ENCODE measurements at regions not wholly inside any gene's neighbourhood (a gene's known extent, or its start where the extent isn't known, plus 50 kb on each side); places are given as distances from the start of the nearest gene placed in this dataset.
"Not testable (repeated sequence)": the region's sequence is repeated elsewhere in the genome, so short reads cannot be mapped to it uniquely, and the experiment has no call there.

- DNase-seq (ENCODE audit: low read depth): no peak
Measured at GRCh38 chr2:10223932-10224720, 78.6 kb upstream of the HPCAL1 start.

- DNase-seq (ENCODE audit: low read depth): no peak
Measured at GRCh38 chr2:10224734-10225133, 78.0 kb upstream of the HPCAL1 start.

GRCh38 chr2:10225291-10226037, 77.2 kb upstream of the HPCAL1 start:
- no peak for DNase-seq (ENCODE audit: low read depth)

GRCh38 chr2:10226038-10226724, 76.5 kb upstream of the HPCAL1 start:
- no peak for DNase-seq (ENCODE audit: low read depth)

- no peak for DNase-seq (ENCODE audit: low read depth)
Measured at GRCh38 chr2:10228611-10229365, 73.9 kb upstream of the HPCAL1 start.

- no peak for DNase-seq (ENCODE audit: low read depth)
Measured at GRCh38 chr2:10229462-10230099, 73.1 kb upstream of the HPCAL1 start.

- no peak for DNase-seq (ENCODE audit: low read depth)
Measured at GRCh38 chr2:10230499-10230898, 72.2 kb upstream of the HPCAL1 start.

GRCh38 chr2:10230921-10231320, 71.8 kb upstream of the HPCAL1 start:
- DNase-seq (ENCODE audit: low read depth): not testable (repeated sequence)

GRCh38 chr2:10231551-10232085, 71.1 kb upstream of the HPCAL1 start:
- no peak for DNase-seq (ENCODE audit: low read depth)

- no peak for DNase-seq (ENCODE audit: low read depth)
Measured at GRCh38 chr2:10232096-10232815, 70.4 kb upstream of the HPCAL1 start.

- no peak for DNase-seq (ENCODE audit: low read depth)
Measured at GRCh38 chr2:10233131-10234012, 69.3 kb upstream of the HPCAL1 start.

GRCh38 chr2:10234013-10234306, 68.7 kb upstream of the HPCAL1 start:
- no peak for DNase-seq (ENCODE audit: low read depth)

- DNase-seq (ENCODE audit: low read depth): no peak
Measured at GRCh38 chr2:10234409-10235094, 68.2 kb upstream of the HPCAL1 start.

- no peak for DNase-seq (ENCODE audit: low read depth)
Measured at GRCh38 chr2:10235099-10235908, 67.4 kb upstream of the HPCAL1 start.

- no peak for DNase-seq (ENCODE audit: low read depth)
Measured at GRCh38 chr2:10235909-10236550, 66.7 kb upstream of the HPCAL1 start.

- DNase-seq (ENCODE audit: low read depth): no peak
Measured at GRCh38 chr2:10236571-10237391, 65.9 kb upstream of the HPCAL1 start.
